ENCODE measurements at regions not wholly inside any gene's neighbourhood (a gene's known extent, or its start where the extent isn't known, plus 50 kb on each side); places are given as distances from the start of the nearest gene placed in this dataset.

GRCh38 chrX:10936976-10937375, 174.2 kb upstream of the HCCS start:
- no peaks in the 10 kb centered on the region for H4K20me1 ChIP-seq (ENCODE audit: insufficient read depth, low read length)
- H3K27ac ChIP-seq (ENCODE audit: insufficient read depth, low read length), result no peak overlapping the region
- no peaks in the 10 kb centered on the region for H3K36me3 ChIP-seq (ENCODE audit: control insufficient read depth, insufficient read depth, low read length)
- no peak overlapping the region for H4K91ac ChIP-seq (ENCODE audit: insufficient read depth, low read depth, low read length)
- ChIA-PET POLR2A (ENCODE audit: unreplicated experiment) (no interaction called here), CTCF (no interaction called here)
- no peak overlapping the region for H3K9ac ChIP-seq (ENCODE audit: low read depth, low read length)
- H2BK15ac ChIP-seq (ENCODE audit: low read depth, low read length), result no peak overlapping the region
- H3K4me3 ChIP-seq (ENCODE audit: insufficient read depth, low read depth, low read length), result no peak overlapping the region
- intact Hi-C loops (cut with micrococcal nuclease) (no loop called here), dilution Hi-C loops (cut with HindIII; ENCODE audit: low sequenced_read_pairs, unreplicated experiment) (no loop called here), in situ Hi-C loops (cut with MboI; ENCODE audit: low sequenced_read_pairs) (no loop called here)
- H2BK20ac ChIP-seq (ENCODE audit: low read depth, low read length), result no peak overlapping the region
- BruUV-seq (replicated peaks), result no TSS peak
- TF ChIP-seq CTCF (conservative IDR thresholded peaks at IDR 0.05; ENCODE audit: low read depth, low read length) (no peak), MAZ (IDR thresholded peaks at IDR 0.05; ENCODE audit: borderline replicate concordance, low read depth, low read length) (no peak), RCOR1 (IDR thresholded peaks at IDR 0.05; ENCODE audit: insufficient replicate concordance, low read length) (no peak), CEBPB (IDR thresholded peaks at IDR 0.05; ENCODE audit: low read depth, low read length) (no peak), RFX5 (IDR thresholded peaks at IDR 0.05; ENCODE audit: low read depth, low read length) (no peak), ELK1 (IDR thresholded peaks at IDR 0.05; ENCODE audit: borderline replicate concordance, low read depth, low read length) (no peak), FOS (IDR thresholded peaks at IDR 0.05; ENCODE audit: low read depth, low read length) (no peak), POLR2A (IDR thresholded peaks at IDR 0.05; ENCODE audit: low read depth, low read length) (no peak), MXI1 (IDR thresholded peaks at IDR 0.05; ENCODE audit: borderline replicate concordance, low read depth, low read length) (no peak), SMC3 (IDR thresholded peaks at IDR 0.05; ENCODE audit: low read depth, low read length) (no peak), BHLHE40 (IDR thresholded peaks at IDR 0.05; ENCODE audit: low read depth, low read length) (no peak), MAFK (IDR thresholded peaks at IDR 0.05; ENCODE audit: low read depth, low read length) (no peak), CHD1 (IDR thresholded peaks at IDR 0.05; ENCODE audit: low read depth, low read length) (no peak), NFE2L2 (IDR thresholded peaks at IDR 0.05; ENCODE audit: low read depth, low read length) (no peak), RAD21 (IDR thresholded peaks at IDR 0.05; ENCODE audit: low read length) (no peak)
- TF ChIP-seq, protein P1, sequence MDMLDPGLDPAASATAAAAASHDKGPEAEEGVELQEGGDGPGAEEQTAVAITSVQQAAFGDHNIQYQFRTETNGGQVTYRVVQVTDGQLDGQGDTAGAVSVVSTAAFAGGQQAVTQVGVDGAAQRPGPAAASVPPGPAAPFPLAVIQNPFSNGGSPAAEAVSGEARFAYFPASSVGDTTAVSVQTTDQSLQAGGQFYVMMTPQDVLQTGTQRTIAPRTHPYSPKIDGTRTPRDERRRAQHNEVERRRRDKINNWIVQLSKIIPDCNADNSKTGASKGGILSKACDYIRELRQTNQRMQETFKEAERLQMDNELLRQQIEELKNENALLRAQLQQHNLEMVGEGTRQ (IDR thresholded peaks at IDR 0.05; ENCODE audit: low read depth, low read length), result no peak
- no peaks in the 10 kb centered on the region for H3K79me1 ChIP-seq (ENCODE audit: low read depth in 1 of 2, low read length in 2 of 2)
- ATAC-seq (ENCODE audit: low read depth), result no peak
- H3K4me2 ChIP-seq (ENCODE audit: low read depth, low read length), result no peak overlapping the region
- H2AK5ac ChIP-seq (ENCODE audit: low read depth, low read length), result no peak overlapping the region
- H3K9me3 ChIP-seq (ENCODE audit: control insufficient read depth, insufficient read depth, low read length), result no peaks in the 10 kb centered on the region
- 0 out of 2 replicates have a peak, but pooled peaks cover 2% of the 10 kb centered on the region for H3K4me1 ChIP-seq (ENCODE audit: control insufficient read depth, insufficient read depth, low read length)
- no peak overlapping the region for H3K4ac ChIP-seq (ENCODE audit: low read depth, low read length)
- no peaks in the 10 kb centered on the region for H3K27me3 ChIP-seq (ENCODE audit: control insufficient read depth, insufficient read depth, low read length)
- H3K18ac ChIP-seq (ENCODE audit: low read depth, low read length), result no peak overlapping the region
- no peak overlapping the region for H3K23ac ChIP-seq (ENCODE audit: low read depth, low read length)
- H3K14ac ChIP-seq (replicated peaks; ENCODE audit: low read depth, low read length), result no peak overlapping the region
- H2AFZ ChIP-seq (replicated peaks; ENCODE audit: low read length, poor library complexity), result no peak overlapping the region
- H4K5ac ChIP-seq (ENCODE audit: low read depth, low read length), result no peak overlapping the region
- no peak for DNase-seq
- H2AK9ac ChIP-seq (replicated peaks; ENCODE audit: low read depth, low read length, poor library complexity), result no peak overlapping the region
- H3K9me1 ChIP-seq (ENCODE audit: insufficient read depth, low read length), result no peaks in the 10 kb centered on the region
- no peak overlapping the region for H3K56ac ChIP-seq (ENCODE audit: extremely low read depth, insufficient read depth, low read length)
- no peak overlapping the region for H2BK120ac ChIP-seq (ENCODE audit: low read depth, low read length)
- H2BK5ac ChIP-seq (ENCODE audit: low read depth, low read length, poor library complexity, severe bottlenecking), result no peak overlapping the region
- no peak overlapping the region for H4K8ac ChIP-seq (ENCODE audit: low read depth in 2 of 2, low read length in 2 of 2)
